ENCODE measurements at regions not wholly inside any gene's neighbourhood (a gene's known extent, or its start where the extent isn't known, plus 50 kb on each side); places are given as distances from the start of the nearest gene placed in this dataset.

GRCh38 chr7:47690902-47691558, 109.1 kb upstream of the TNS3 start:
- no peak for TF ChIP-seq CTCF (IDR thresholded peaks at IDR 0.05)

- TF ChIP-seq CTCF (IDR thresholded peaks at IDR 0.05): no peak
Observed at GRCh38 chr7:47689558-47689957, 107.6 kb upstream of the TNS3 start.

GRCh38 chr7:47688311-47689100, 106.6 kb upstream of the TNS3 start:
- no peak for TF ChIP-seq CTCF (IDR thresholded peaks at IDR 0.05)

GRCh38 chr7:47685712-47686376, 103.9 kb upstream of the TNS3 start:
- TF ChIP-seq CTCF (IDR thresholded peaks at IDR 0.05): no peak

- TF ChIP-seq CTCF (IDR thresholded peaks at IDR 0.05): no peak
Observed at GRCh38 chr7:47685151-47685550, 103.2 kb upstream of the TNS3 start.

GRCh38 chr7:47684728-47685127, 102.8 kb upstream of the TNS3 start:
- TF ChIP-seq CTCF (IDR thresholded peaks at IDR 0.05): no peak

GRCh38 chr7:47683485-47683898, 101.6 kb upstream of the TNS3 start:
- no peak for TF ChIP-seq CTCF (IDR thresholded peaks at IDR 0.05)

All from LNCAP (cell line).